ENCODE measurements at regions not wholly inside any gene's neighbourhood (a gene's known extent, or its start where the extent isn't known, plus 50 kb on each side); places are given as distances from the start of the nearest gene placed in this dataset.

- TF ChIP-seq YY1 (IDR thresholded peaks at IDR 0.05) (no peak), CTCF (IDR thresholded peaks at IDR 0.05; ENCODE audit: low read depth, low read length, missing input control) (no peak), SP1 (IDR thresholded peaks at IDR 0.05) (no peak), RAD21 (IDR thresholded peaks at IDR 0.05) (no peak), ATF3 (IDR thresholded peaks at IDR 0.05) (no peak), REST (IDR thresholded peaks at IDR 0.05) (no peak), JUND (IDR thresholded peaks at IDR 0.05) (no peak), MAX (IDR thresholded peaks at IDR 0.05) (no peak), GABPA (IDR thresholded peaks at IDR 0.05 in 1 of 2, conservative IDR thresholded peaks at IDR 0.05 in 1 of 2) (no peak)
Measured at GRCh38 chr1:113207457-113207856, 134.5 kb downstream of the LRIG2 start.
